Prostate gland (tissue), 2 donors: ENCODE measurements at regions not wholly inside any gene's neighbourhood (a gene's known extent, or its start where the extent isn't known, plus 50 kb on each side); places are given as distances from the start of the nearest gene placed in this dataset.

Source experiments
- DNase-seq: peaks from one replicate; pipeline ENCODE4 v3.0.0-alpha.2; 2019; ENCODE audit warnings: low spot score
- H3K27ac ChIP-seq, 2 donors: fragments of 200-600 bp; sonication (generic); 2 replicates each; pipeline ENCODE4 v1.5.1; 2017 to 2019
- H3K27me3 ChIP-seq: fragments of 200-600 bp; sonication (generic); replicated peaks from 2 replicates; pipeline ENCODE4 v1.5.1; 2019; ENCODE audit not compliant: insufficient read depth
- H3K36me3 ChIP-seq, 2 donors: fragments of 200-600 bp; sonication (generic); 1 replicate in 1 of 2; 2 replicates in 1 of 2; pipeline versions ENCODE4 v1.5.1 to v1.8.1; 2017 to 2019
- H3K4me1 ChIP-seq: fragments of 200-600 bp; sonication (generic); replicated peaks from 2 replicates; pipeline ENCODE4 v1.5.1; 2019
- H3K4me3 ChIP-seq, 2 donors: fragments of 200-600 bp; sonication (generic); 2 replicates each; pipeline ENCODE4 v1.5.1; 2017 to 2019
- H3K9me3 ChIP-seq: fragments of 200-600 bp; sonication (generic); 2 replicates; pipeline ENCODE4 v1.5.1; 2017
- CTCF ChIP-seq, 4 experiments: fragments of 200-600 bp in 2 of 4; fragments of 450-650 bp in 2 of 4; sonication (generic) in 2 of 4; IDR thresholded peaks; 1 replicate in 3 of 4; 2 replicates in 1 of 4; pipeline ENCODE4 v1.5.1; 2016 to 2019; ENCODE audit warnings: antibody characterized with exemption in 4 of 4, mild to moderate bottlenecking in 2 of 4, moderate library complexity in 2 of 4
- POLR2A ChIP-seq: fragments of 450-650 bp; IDR thresholded peaks from one replicate; pipeline ENCODE4 v1.6.1; 2016; ENCODE audit warnings: antibody characterized with exemption, mild to moderate bottlenecking
- POLR2AphosphoS5 ChIP-seq: sonication (generic); formaldehyde crosslinking; IDR thresholded peaks from one replicate; pipeline ENCODE4 v1.6.1; 2017; ENCODE audit warnings: antibody characterized with exemption
- WGBS: methylation state at CpG from one replicate; pipeline ENCODE4 v1.1.5; 2018; 5-methylcytosine and 5-hydroxymethylcytosine counted together
- intact Hi-C: fragments of 100-400 bp; cut with DNase I; formaldehyde crosslinking; loops from one replicate; pipeline ENCODE4 v1.14.2; 2022

- no peak overlapping the region for H3K4me3 ChIP-seq
- TF ChIP-seq CTCF (IDR thresholded peaks at IDR 0.05) (no peak), POLR2A (no peak), POLR2AphosphoS5 (no peak)
- intact Hi-C loops = no loop called here
Measured at GRCh38 chr4:30314001-30314400, 406.2 kb upstream of the PCDH7 start.

GRCh38 chr4:30330894-30331652, 389.1 kb upstream of the PCDH7 start:
- H3K4me3 ChIP-seq = no peak overlapping the region
- H3K36me3 ChIP-seq = no peaks in the 10 kb centered on the region
- intact Hi-C loops = no loop called here
- no peak for TF ChIP-seq POLR2A
- TF ChIP-seq CTCF (IDR thresholded peaks at IDR 0.05) = no peak
- TF ChIP-seq POLR2AphosphoS5 = no peak
- H3K27me3 ChIP-seq = no peaks in the 10 kb centered on the region
- 90% methylated on average over 6 of the region's 6 CpGs for WGBS
- H3K4me1 ChIP-seq = no peaks in the 10 kb centered on the region
- no peak for DNase-seq
- no peak overlapping the region for H3K27ac ChIP-seq
- no peaks in the 10 kb centered on the region for H3K9me3 ChIP-seq

More at GRCh38 chr4:30314001-30314400, 406.2 kb upstream of the PCDH7 start:
- Histone ChIP-seq H3K4me1 (no peaks in the 10 kb centered on the region), H3K27me3 (no peaks in the 10 kb centered on the region), H3K27ac (no peak overlapping the region), H3K9me3 (no peaks in the 10 kb centered on the region), H3K36me3 (no peaks in the 10 kb centered on the region)
- DNase-seq = no peak

- no peak overlapping the region for H3K4me3 ChIP-seq
- H3K4me1 ChIP-seq = no peaks in the 10 kb centered on the region
- TF ChIP-seq POLR2A (no peak), CTCF (IDR thresholded peaks at IDR 0.05) (no peak), POLR2AphosphoS5 (no peak)
- H3K27me3 ChIP-seq = no peaks in the 10 kb centered on the region
- no peak for DNase-seq
- no peak overlapping the region for H3K27ac ChIP-seq
- no peaks in the 10 kb centered on the region for H3K9me3 ChIP-seq
- WGBS = 39% methylated on average over 1 of the region's 1 CpG
- intact Hi-C loops = no loop called here
- no peaks in the 10 kb centered on the region for H3K36me3 ChIP-seq
Measured at GRCh38 chr4:30341731-30342130, 378.4 kb upstream of the PCDH7 start.

GRCh38 chr4:30350288-30350687, 369.9 kb upstream of the PCDH7 start:
- Histone ChIP-seq H3K36me3 (no peaks in the 10 kb centered on the region), H3K27me3 (no peaks in the 10 kb centered on the region), H3K27ac (no peak overlapping the region), H3K4me3 (no peak overlapping the region), H3K9me3 (no peaks in the 10 kb centered on the region), H3K4me1 (no peaks in the 10 kb centered on the region)
- intact Hi-C loops = no loop called here
- 58% methylated on average over 2 of the region's 2 CpGs for WGBS
- TF ChIP-seq POLR2AphosphoS5 (no peak), POLR2A (no peak), CTCF (IDR thresholded peaks at IDR 0.05) (no peak)
- DNase-seq = no peak

- 93% methylated on average over 1 of the region's 1 CpG for WGBS
- Histone ChIP-seq H3K27ac (no peak overlapping the region), H3K36me3 (no peaks in the 10 kb centered on the region), H3K27me3 (no peaks in the 10 kb centered on the region), H3K9me3 (no peaks in the 10 kb centered on the region), H3K4me3 (no peak overlapping the region), H3K4me1 (no peaks in the 10 kb centered on the region)
- intact Hi-C loops = no loop called here
- no peak for TF ChIP-seq POLR2A
- no peak for TF ChIP-seq POLR2AphosphoS5
- TF ChIP-seq CTCF (IDR thresholded peaks at IDR 0.05) = no peak
- no peak for DNase-seq
Measured at GRCh38 chr4:30354605-30355004, 365.6 kb upstream of the PCDH7 start.
